Breast epithelium (tissue), 4 donors: ENCODE measurements at regions not wholly inside any gene's neighbourhood (a gene's known extent, or its start where the extent isn't known, plus 50 kb on each side); places are given as distances from the start of the nearest gene placed in this dataset.

Experiments
- DNase-seq, 2 donors: peaks; one replicate each; pipeline ENCODE4 v3.0.0-alpha.2; 2019; ENCODE audit warnings: low spot score in 2 of 2
- H3K27ac ChIP-seq, 2 donors: fragments of 200-600 bp; sonication (generic) in 1 of 2; one replicate each; pipeline ENCODE4 v1.5.1; 2016 to 2019; ENCODE audit warnings: mild to moderate bottlenecking in 1 of 2
- H3K27me3 ChIP-seq, 2 donors: fragments of 200-600 bp; sonication (generic) in 1 of 2; one replicate each; pipeline versions ENCODE4 v1.5.1 to v1.6.0; 2017 to 2019; ENCODE audit warnings: control low read depth in 1 of 2, mild to moderate bottlenecking in 1 of 2
- H3K36me3 ChIP-seq: fragments of 200-600 bp; one replicate; pipeline ENCODE4 v1.5.1; 2019
- H3K4me1 ChIP-seq, 2 donors: fragments of 200-600 bp; sonication (generic); one replicate each; pipeline ENCODE4 v1.5.1; 2016 to 2019; ENCODE audit warnings: control low read depth in 1 of 2
- H3K4me3 ChIP-seq, 3 donors: fragments of 200-600 bp; sonication (generic); 1 replicate in 2 of 3; 2 replicates in 1 of 3; pipeline ENCODE4 v1.5.1; 2016 to 2019; ENCODE audit warnings: mild to moderate bottlenecking in 3 of 3, moderate library complexity in 2 of 3
- H3K9me3 ChIP-seq, 2 donors: fragments of 200-600 bp; sonication (generic) in 1 of 2; one replicate each; pipeline ENCODE4 v1.5.1; 2016 to 2019; ENCODE audit warnings: control low read depth in 1 of 2
- POLR2A ChIP-seq: fragments of 450-650 bp; IDR thresholded peaks from one replicate; pipeline ENCODE4 v1.6.1; 2016; ENCODE audit warnings: antibody characterized with exemption, mild to moderate bottlenecking, moderate library complexity
- POLR2AphosphoS5 ChIP-seq, 3 donors: sonication (generic); formaldehyde crosslinking; IDR thresholded peaks; one replicate each; pipeline ENCODE4 v1.6.1; 2017; ENCODE audit warnings: antibody characterized with exemption in 3 of 3
- intact Hi-C: fragments of 100-400 bp; cut with DNase I; formaldehyde crosslinking; loops from one replicate; pipeline ENCODE4 v1.15.1; 2023; ENCODE audit warnings: low total_unique reads
- TF ChIP-seq, protein P1 (sequence below), 3 donors: fragments of 450-650 bp; IDR thresholded peaks; one replicate each; pipeline ENCODE4 v1.5.1; 2016 to 2017; ENCODE audit warnings: antibody characterized with exemption in 3 of 3, mild to moderate bottlenecking in 3 of 3, moderate library complexity in 3 of 3

GRCh38 chr13:63305641-63306133 is 1890.0 kb upstream of the PCDH20 start:
- Histone ChIP-seq H3K4me3 (no peak overlapping the region), H3K4me1 (no peaks in the 10 kb centered on the region), H3K27ac (no peak overlapping the region), H3K36me3 (no peaks in the 10 kb centered on the region), H3K27me3 (no peaks in the 10 kb centered on the region), H3K9me3 (peaks cover 0 to 9% of the 10 kb centered on the region in 2 donors)
- no peak for TF ChIP-seq POLR2A
- TF ChIP-seq, protein P1, sequence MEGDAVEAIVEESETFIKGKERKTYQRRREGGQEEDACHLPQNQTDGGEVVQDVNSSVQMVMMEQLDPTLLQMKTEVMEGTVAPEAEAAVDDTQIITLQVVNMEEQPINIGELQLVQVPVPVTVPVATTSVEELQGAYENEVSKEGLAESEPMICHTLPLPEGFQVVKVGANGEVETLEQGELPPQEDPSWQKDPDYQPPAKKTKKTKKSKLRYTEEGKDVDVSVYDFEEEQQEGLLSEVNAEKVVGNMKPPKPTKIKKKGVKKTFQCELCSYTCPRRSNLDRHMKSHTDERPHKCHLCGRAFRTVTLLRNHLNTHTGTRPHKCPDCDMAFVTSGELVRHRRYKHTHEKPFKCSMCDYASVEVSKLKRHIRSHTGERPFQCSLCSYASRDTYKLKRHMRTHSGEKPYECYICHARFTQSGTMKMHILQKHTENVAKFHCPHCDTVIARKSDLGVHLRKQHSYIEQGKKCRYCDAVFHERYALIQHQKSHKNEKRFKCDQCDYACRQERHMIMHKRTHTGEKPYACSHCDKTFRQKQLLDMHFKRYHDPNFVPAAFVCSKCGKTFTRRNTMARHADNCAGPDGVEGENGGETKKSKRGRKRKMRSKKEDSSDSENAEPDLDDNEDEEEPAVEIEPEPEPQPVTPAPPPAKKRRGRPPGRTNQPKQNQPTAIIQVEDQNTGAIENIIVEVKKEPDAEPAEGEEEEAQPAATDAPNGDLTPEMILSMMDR (IDR thresholded peaks at IDR 0.05): no peak
- TF ChIP-seq POLR2AphosphoS5 (IDR thresholded peaks at IDR 0.05): no peak
- DNase-seq: no peak
- intact Hi-C loops: no loop called here

DNA sequence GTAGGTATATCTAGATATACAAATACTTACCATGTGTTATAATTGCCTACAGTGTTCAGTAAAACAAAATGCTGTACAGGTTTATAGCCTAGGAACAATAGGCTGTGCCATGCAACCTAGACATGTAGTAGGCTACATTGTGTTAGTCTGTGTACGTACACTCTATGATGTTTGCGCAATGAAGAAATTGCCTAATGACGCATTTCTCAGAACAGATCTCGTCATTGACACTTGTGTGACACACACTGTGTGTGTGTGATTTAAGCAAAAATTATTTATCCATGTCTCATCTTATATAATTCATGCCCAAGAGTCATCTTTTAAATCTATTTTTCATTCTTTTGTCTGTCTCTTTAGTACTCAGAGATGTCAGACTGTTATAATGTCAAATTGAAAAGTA is 1888.8 kb upstream of the PCDH20 start:
- Histone ChIP-seq H3K36me3 (no peaks in the 10 kb centered on the region), H3K4me3 (no peak overlapping the region), H3K9me3 (peaks cover 0 to 9% of the 10 kb centered on the region in 2 donors), H3K27me3 (no peaks in the 10 kb centered on the region), H3K27ac (no peak overlapping the region), H3K4me1 (no peaks in the 10 kb centered on the region)
- no peak for DNase-seq
- no peak for TF ChIP-seq POLR2A
- TF ChIP-seq, protein P1 (IDR thresholded peaks at IDR 0.05): no peak
- intact Hi-C loops: no loop called here

GRCh38 chr13:63299866-63300394 is 1884.3 kb upstream of the PCDH20 start:
- Histone ChIP-seq H3K4me1 (no peaks in the 10 kb centered on the region), H3K36me3 (no peaks in the 10 kb centered on the region), H3K27me3 (no peaks in the 10 kb centered on the region), H3K9me3 (no peaks in the 10 kb centered on the region), H3K27ac (no peak overlapping the region), H3K4me3 (no peak overlapping the region)
- no peak for TF ChIP-seq POLR2A
- TF ChIP-seq POLR2AphosphoS5 (IDR thresholded peaks at IDR 0.05): no peak
- TF ChIP-seq, protein P1 (IDR thresholded peaks at IDR 0.05): no peak
- no peak for DNase-seq
- intact Hi-C loops: no loop called here

GRCh38 chr13:63297163-63297562 is 1881.5 kb upstream of the PCDH20 start:
- no peak for DNase-seq
- no peak overlapping the region for H3K4me3 ChIP-seq
- no peaks in the 10 kb centered on the region for H3K4me1 ChIP-seq
- H3K9me3 ChIP-seq: no peaks in the 10 kb centered on the region
- no peaks in the 10 kb centered on the region for H3K27me3 ChIP-seq
- intact Hi-C loops: no loop called here
- H3K36me3 ChIP-seq: no peaks in the 10 kb centered on the region
- H3K27ac ChIP-seq: no peak overlapping the region
- TF ChIP-seq POLR2AphosphoS5 (IDR thresholded peaks at IDR 0.05) (no peak), POLR2A (no peak)
- TF ChIP-seq, protein P1 (IDR thresholded peaks at IDR 0.05): no peak

- Histone ChIP-seq H3K4me1 (no peaks in the 10 kb centered on the region), H3K27ac (no peak overlapping the region), H3K27me3 (no peaks in the 10 kb centered on the region), H3K4me3 (no peak overlapping the region), H3K9me3 (no peaks in the 10 kb centered on the region), H3K36me3 (no peaks in the 10 kb centered on the region)
- DNase-seq: no peak
- TF ChIP-seq, protein P1 (IDR thresholded peaks at IDR 0.05): no peak
- TF ChIP-seq POLR2AphosphoS5 (IDR thresholded peaks at IDR 0.05): no peak
- TF ChIP-seq POLR2A: no peak
- intact Hi-C loops: no loop called here
These were observed 1876.1 kb upstream of the PCDH20 start for GRCh38 chr13:63291701-63292100.
